HG03097 (cell line): ENCODE measurements at regions not wholly inside any gene's neighbourhood (a gene's known extent, or its start where the extent isn't known, plus 50 kb on each side); places are given as distances from the start of the nearest gene placed in this dataset.

ENCODE experiments used
- ATAC-seq: cut with Tn5 transposase; IDR thresholded peaks from one replicate; pipeline ENCODE4 v1.9.1; 2021; ENCODE audit not compliant: unreplicated experiment, low FRiP score

- ATAC-seq = no peak
Observed at GRCh38 chr20:52592567-52592966, 379.6 kb upstream of the TSHZ2 start.

GRCh38 chr20:52590100-52590499, 382.1 kb upstream of the TSHZ2 start:
- no peak for ATAC-seq

- no peak for ATAC-seq
Observed at GRCh38 chr20:52589251-52589812, 382.8 kb upstream of the TSHZ2 start.

DNA sequence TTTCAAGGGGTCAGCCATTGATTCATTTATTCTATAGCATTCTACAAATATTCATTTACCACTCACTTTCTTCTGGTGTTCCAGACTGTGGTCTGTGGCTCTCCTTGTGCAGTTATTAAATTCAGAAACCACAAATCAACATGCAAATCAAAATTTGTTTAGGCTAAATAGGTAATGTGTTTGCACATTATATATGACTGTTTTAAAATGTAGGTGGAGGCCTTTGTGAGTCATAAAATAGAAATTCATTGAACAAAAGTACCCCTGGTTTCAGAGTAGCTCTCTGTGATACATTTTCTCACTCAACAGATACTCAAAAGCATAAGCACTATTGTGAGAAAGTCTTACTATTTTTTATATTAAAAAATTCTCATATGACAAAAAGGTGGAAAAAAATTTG, 385.5 kb upstream of the TSHZ2 start:
- no peak for ATAC-seq

- ATAC-seq = no peak
Observed at GRCh38 chr20:52585333-52585732, 386.8 kb upstream of the TSHZ2 start.

- ATAC-seq = no peak
Observed at GRCh38 chr20:52578559-52578958, 387.0 kb upstream of the ZFP64 start.

GRCh38 chr20:52577696-52578095, 386.1 kb upstream of the ZFP64 start:
- no peak for ATAC-seq

- no peak for ATAC-seq
Observed at GRCh38 chr20:52572687-52573086, 381.1 kb upstream of the ZFP64 start.

DNA sequence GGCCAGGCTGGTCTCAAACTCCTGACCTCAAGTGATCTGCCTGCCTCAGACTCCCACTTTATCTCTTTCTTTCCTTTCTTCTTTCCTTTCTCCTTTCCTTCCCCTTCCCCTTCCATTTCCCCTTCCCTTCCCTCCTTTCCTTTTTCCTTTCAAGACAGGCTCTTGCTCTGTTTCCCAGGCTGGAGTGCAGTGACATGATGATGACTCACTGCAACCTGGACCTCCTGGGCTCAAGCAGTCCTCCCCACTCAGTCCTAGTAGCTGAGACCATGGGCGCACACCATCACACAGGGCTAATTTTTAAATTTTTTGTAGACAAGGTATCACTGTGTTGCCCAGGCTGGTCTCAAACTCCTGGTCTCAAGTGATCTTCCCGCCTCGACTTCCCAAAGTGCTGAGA, 377.6 kb upstream of the ZFP64 start:
- no peak for ATAC-seq

DNA sequence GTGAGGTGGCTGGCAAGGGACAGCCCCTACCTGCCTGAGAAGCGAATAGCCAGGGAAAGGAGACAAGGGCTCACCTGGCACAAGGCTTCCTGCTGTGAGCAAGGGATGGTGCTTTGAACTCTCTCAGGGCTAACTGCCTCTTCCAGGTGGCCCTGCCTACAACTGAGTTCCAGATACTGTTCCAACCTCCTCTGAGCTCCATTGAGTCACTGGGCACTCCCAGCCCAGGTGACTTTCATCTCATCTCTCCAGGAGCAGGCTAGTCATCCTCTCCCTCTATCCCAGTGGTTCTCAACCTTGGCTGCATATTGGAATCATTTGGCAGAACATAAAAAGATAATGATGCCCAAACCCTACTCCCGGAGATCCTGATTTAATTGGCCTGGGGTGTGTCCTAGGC, 374.0 kb upstream of the ZFP64 start:
- no peak for ATAC-seq

GRCh38 chr20:52564594-52564993, 373.0 kb upstream of the ZFP64 start:
- no peak for ATAC-seq

- ATAC-seq = no peak
Observed at GRCh38 chr20:52552181-52552872, 360.7 kb upstream of the ZFP64 start.

DNA sequence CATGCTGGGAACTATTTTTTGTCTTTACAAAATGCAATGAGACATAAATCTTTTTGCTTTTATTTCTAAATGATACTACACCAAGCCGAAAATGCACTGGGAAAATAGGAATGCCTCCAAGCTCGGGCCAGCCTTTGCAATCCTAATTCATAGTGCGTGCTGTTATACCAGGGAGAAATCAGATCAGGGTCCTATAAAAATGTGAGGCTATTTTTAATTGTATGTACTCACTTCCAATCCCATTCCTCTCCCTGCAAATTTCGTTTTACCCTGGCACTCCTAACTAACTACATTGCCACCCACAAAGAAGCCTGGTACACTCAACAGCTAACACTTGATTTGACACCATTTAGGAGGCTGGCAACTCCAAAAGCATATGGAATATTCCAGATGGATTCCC, 350.6 kb upstream of the ZFP64 start:
- no peak for ATAC-seq

DNA sequence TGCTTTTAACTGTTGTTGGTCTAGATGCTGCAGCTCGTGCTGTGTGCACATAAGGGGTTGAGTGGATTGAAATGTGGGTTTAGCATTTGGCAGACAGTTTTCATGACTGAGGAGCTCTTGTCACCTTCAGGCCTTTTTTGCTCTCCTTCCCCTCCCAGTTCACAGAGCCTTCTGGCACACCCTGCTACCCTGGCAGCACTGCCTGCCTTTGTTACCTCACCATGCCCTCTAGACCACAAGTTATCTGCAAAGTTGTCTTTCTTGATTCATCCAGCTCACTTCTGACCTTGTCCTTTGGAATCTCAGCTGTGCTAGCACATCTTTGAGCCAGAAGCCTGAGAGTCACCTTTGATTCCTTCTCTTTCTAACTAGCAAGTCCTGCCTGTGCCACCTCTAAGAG, 348.9 kb upstream of the ZFP64 start:
- no peak for ATAC-seq

DNA sequence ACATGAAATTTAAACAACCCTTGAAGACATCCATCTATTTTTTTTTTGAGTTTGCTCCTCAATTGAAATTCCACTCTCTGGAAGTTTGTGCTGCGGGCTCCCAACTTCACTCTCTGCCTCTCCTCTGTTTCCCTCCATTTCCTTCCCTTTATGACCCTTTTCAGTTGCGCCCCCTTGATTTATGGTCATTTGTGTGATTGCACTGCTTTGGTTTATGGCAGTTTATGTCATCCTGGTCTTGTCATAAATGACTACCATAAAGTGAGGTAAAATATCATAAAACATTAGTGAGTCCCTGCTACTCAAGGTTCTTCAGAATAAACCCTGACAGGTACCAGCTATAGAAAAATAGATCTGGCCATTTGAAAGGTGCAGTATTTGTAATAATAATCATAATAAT, 348.3 kb upstream of the ZFP64 start:
- no peak for ATAC-seq

- ATAC-seq = no peak
Observed at GRCh38 chr20:52536841-52537400, 345.3 kb upstream of the ZFP64 start.

DNA sequence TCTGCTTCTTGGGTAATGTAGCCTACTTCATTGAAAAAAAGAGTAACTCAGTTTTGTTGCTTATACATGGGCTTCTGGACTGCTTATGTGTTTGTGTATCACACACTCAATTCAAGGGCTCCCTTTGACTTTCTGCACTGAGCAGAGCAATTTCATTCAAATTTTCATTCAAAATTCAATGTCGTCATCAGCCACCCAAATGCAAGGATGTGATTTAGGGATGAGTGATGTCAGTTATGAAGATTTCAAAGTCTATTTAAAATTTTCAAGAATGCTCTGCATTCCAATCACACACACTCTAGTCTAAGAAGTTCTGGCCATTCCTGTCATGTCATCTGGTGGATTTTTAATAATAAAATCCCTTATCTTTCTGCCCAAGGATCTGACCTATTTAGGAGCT, 344.5 kb upstream of the ZFP64 start:
- no peak for ATAC-seq

DNA sequence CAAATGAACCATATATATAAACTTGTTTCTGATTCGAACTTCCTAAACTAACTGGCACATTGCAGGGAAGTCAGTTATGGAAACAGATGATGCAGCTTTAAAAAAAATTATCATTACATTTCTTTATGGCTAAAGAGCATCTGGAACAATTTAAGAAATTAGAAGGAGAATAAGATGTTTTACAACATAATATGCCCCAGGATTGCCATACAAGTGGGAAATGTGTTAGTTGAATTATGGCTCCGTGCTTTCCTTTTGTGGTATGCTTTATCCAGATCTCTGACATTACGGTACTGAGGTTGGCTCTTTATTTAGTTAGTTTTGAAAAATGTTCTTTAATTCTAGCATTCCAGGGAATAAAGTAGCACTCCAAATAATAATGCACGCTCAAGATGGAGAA, 343.0 kb upstream of the ZFP64 start:
- no peak for ATAC-seq

DNA sequence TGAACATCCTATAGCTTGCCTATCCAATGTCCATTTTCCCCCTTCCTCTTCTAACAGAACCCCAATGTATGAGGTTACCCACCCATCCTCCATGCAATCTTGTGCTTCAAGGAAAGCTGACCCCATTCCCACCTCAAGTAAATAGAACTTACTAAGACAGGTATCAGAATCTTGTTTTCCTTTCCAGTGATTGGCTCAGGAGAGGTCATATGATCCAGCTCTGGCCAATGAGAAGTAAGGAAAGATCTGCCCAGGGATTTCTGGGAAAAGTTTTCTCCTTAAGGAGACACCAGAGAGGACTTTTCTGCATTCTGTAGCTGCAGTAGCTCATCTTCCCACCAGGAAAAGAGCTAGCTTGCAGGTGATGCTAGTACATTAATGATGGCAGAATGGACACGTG, 341.8 kb upstream of the ZFP64 start:
- no peak for ATAC-seq

- no peak for ATAC-seq
Observed at GRCh38 chr20:52532674-52533073, 341.1 kb upstream of the ZFP64 start.

GRCh38 chr20:52530571-52530970, 339.0 kb upstream of the ZFP64 start:
- ATAC-seq = no peak

DNA sequence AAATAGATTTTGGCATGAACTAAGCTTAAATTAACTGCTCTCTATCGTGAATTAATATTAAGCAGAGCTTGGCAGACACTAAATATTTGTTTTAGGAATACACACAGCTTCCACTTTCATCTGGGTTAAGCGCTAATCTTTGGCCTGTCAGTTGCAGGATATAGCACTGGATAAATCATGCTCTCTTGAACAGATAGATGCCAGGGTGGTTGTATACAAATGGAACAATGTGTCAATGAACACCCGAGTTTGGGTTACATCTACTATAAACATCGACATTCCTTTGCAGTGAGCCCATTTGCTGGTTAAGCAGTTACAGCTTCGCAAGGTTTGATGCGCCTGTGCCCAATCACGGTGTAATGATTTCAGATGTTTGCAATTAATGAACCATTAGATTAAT, 338.2 kb upstream of the ZFP64 start:
- no peak for ATAC-seq
